ENCODE measurements at regions not wholly inside any gene's neighbourhood (a gene's known extent, or its start where the extent isn't known, plus 50 kb on each side); places are given as distances from the start of the nearest gene placed in this dataset.
"Not testable (repeated sequence)": the region's sequence is repeated elsewhere in the genome, so short reads cannot be mapped to it uniquely, and the experiment has no call there.

DNA sequence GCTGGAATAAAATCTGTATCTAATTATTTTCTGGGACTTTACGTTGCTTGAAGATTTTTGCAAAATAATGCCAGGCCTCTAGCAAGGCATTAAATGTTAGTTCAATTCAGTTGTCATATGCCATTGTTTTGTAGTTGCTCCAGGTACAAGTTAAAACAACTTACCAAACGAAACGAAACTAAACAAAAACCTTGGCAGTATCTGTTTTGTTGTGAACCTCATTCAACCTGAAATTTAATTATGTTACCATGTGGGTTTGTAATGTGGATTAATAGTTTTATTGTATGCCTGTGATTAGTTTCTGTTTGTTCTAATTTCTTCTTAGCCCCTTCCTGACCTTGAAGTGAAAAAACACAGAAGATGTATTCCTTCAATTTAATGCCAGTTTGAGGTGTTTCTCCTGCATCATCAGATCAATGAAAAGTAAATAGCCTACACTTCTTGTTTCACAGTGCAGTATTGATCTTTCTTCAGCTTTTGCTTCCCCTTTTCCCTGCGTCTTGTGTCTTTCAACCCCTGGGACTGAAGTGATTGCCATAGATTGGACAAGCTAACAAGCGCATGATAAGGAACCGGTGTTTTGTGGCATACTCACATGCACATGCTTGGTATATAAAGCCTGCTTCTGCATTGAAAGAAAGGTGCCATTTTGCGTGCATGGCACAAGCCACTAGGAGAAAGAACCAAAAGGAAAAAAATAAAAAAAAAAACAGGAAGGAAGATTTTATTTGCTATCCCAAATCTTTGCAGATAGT lies 699.0 kb upstream of the ARRDC3 start:
- TF ChIP-seq POLR2A (IDR thresholded peaks at IDR 0.05; ENCODE audit: low read length) (no peak), GATA1 (IDR thresholded peaks at IDR 0.05; ENCODE audit: low read depth, low read length) (no peak)
- DNase-seq, result no peak

DNA sequence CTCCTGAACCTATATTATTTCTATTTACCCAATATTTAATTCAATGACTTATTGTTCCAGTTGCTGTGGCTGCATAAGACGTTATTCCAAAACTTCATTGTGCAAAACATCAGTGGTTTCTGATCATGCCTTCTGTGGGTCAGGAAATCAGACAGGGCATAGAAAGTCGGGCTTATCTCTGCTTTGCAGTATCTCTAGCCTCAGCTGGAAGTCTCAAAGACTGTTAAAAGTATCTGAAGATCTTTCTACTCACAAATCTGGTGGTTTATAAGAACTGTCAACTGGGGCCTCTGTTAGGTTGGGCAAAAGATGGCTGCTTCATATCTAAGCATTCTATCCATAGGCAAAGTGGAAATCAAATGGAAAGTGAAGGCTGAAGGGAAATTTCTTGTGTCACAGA lies 687.7 kb upstream of the ARRDC3 start:
- TF ChIP-seq POLR2A (IDR thresholded peaks at IDR 0.05; ENCODE audit: low read length) (no peak), GATA1 (IDR thresholded peaks at IDR 0.05; ENCODE audit: low read depth, low read length) (no peak)

DNA sequence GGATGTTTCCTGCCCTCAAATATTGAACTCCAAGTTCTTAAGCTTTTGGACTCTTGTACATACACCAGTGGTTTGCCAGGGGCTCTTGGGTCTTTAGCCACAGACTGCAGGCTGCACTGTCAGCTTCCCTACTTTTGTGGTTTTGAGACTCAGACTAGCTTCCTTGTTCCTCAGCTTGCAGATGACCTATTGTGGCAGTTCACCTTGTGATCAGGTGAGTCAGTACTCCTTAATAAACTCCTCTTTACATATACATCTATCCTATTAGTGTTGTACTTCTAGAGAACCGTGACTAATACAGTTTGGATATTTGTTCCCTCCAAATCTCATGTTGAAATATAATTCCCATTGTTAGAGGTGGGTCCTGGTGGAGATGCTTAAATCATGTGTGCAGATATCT lies 681.9 kb upstream of the ARRDC3 start:
- no peak for TF ChIP-seq GATA1 (IDR thresholded peaks at IDR 0.05; ENCODE audit: low read depth, low read length)
- TF ChIP-seq POLR2A (IDR thresholded peaks at IDR 0.05; ENCODE audit: low read length), result no peak
- DNase-seq, result no peak

More for the DNA sequence above, 687.7 kb upstream of the ARRDC3 start:
- no peak for DNase-seq

DNA sequence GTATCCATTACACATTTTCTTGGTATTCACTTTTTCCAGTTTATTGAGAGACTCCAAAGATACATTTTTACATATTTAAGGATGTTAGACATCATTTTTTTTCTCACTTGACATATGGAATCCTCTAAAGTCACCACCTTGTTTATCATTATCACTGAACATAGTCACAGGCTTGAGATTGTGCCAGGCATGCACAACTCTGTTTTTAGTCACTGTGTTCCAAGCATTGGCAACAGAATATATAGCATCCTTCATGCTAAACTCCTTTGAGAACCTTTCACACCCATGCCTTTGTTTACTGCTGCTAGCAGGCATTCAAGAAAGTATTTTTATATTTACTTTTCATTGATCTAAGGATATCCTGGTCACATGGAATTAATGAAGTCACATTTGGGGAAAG lies 668.6 kb upstream of the ARRDC3 start:
- TF ChIP-seq POLR2A (IDR thresholded peaks at IDR 0.05; ENCODE audit: low read length) (no peak), GATA1 (IDR thresholded peaks at IDR 0.05; ENCODE audit: low read depth, low read length) (no peak)
- no peak for DNase-seq

DNA sequence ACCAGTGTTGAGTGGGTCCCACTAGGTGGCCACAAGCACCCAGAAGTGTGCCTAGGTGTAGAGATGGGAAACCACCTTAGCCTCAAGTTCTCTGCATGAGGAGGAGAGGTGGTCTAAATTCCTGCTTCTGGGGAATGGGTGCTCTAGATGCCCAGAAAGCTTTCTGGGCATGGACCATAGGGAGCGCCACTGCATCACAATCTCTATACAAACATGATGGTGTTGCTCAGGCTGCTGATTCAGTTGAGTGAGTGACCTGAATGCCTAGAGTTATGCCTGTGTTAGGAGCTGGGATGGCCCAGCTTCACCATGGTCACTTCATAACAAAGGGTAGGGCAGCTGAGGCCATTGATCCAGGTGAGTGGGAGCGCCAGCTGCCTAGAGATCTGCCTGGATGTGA lies 667.9 kb upstream of the ARRDC3 start:
- no peak for DNase-seq
- TF ChIP-seq GATA1 (IDR thresholded peaks at IDR 0.05; ENCODE audit: low read depth, low read length), result no peak

DNA sequence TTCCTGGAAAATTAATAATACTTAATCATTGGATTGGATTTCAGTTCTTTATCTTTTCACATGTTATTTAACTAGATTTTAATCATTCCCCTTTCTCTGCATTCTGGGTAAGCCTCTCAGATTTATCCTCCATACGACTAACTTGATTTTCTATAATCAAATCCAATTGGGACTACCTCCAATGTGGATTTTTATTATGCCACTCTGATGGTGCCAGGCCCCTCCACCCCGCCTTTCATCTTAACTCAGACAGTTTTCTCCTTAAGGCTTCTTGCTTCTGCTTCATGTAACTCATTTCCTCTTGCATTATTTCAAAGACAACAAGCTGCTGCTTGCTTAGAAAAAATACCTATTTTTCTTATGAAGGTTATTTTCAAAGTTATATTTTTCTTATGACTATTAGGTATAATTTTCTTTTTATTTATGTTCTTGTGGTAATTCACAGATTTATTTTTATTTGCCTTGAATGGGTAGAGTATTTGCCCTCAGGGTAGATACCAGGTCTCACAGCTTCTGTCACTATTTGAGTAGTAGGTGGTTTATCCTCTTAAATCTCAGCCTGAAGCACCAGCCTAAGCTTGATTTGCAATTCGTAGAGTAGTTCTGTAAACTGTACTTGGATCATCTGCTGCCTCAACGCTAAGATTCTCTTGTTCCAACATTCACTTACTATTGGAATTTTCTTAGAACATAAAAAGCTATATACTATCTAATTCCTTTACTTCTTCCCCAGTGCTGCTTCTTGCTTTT lies 659.0 kb upstream of the ARRDC3 start:
- DNase-seq, result no peak
- TF ChIP-seq GATA1 (IDR thresholded peaks at IDR 0.05; ENCODE audit: low read depth, low read length), result no peak
- no peak for TF ChIP-seq POLR2A (IDR thresholded peaks at IDR 0.05; ENCODE audit: low read length)

DNA sequence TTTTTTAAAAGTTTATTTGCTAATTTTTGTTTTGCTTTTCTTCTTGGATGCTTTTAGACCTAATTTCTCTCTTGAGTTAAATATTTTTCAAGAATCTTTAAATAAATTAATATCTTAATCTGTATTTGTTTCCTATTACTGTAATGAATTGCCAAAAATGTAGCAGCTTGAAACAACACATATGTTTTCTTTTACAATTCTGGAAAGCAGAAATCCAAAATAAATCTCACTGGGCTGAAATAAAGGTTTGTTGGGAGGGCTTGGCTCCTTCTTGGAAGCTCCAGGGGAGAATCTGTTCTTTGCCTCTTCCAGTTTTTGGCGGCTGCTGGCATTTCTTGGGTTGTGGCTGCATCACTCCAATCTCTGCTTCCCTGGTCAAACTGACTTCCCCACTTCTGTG lies 658.1 kb upstream of the ARRDC3 start:
- DNase-seq, result no peak
- TF ChIP-seq POLR2A (IDR thresholded peaks at IDR 0.05; ENCODE audit: low read length), result no peak
- TF ChIP-seq GATA1 (IDR thresholded peaks at IDR 0.05; ENCODE audit: low read depth, low read length), result no peak

DNA sequence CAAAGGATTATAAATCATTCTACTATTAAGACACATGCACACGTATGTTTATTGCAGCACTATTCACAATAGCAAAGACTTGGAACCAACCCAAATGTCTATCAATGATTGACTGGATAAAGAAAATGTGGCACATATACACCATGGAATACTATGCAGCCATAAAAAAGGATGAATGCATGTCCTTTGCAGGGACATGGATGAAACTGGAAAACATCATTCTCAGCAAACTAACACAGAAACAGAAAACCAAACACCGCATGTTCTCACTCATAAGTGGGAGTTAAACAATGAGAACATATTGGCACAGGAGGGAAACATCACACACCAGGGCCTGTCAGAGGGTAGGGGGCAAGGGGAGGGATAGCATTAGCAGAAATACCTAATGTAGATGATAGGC lies 646.7 kb upstream of the ARRDC3 start:
- not testable (repeated sequence) for DNase-seq

DNA sequence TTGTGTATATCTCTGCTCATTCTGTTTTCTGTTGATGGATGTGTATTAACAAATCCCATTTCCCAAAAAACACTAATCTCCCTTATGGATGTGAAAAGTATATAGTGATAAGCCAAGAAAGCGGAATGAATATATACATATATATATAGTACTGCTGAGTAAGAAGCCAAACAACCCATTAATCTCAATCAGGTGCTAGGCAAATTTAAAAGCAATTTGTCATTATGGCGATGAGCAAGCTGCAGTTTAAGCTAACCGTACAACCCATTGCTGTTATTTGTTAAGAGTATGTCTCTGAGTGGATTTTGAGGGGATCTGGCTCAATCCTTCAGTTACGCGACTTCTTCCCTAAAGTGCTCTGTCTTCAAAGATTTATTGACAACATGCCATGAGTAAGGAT lies 640.4 kb upstream of the ARRDC3 start:
- TF ChIP-seq POLR2A (IDR thresholded peaks at IDR 0.05; ENCODE audit: low read length), result no peak
- no peak for TF ChIP-seq GATA1 (IDR thresholded peaks at IDR 0.05; ENCODE audit: low read depth, low read length)
- no peak for DNase-seq

DNA sequence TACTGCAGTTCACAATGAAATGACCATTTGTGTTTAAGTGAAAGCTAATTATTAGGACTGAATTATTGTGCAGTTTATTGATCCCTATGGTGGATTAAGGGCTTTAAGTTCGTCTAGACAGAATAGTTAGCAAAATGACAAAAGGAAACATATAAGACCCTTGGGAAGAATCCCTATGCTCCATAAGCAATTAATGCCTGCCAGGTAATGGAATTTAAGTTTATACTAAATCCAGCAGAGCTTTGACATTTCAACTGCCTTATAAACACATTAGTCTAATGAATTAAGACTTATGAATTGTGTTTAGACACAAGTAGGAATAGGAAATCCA lies 640.0 kb upstream of the ARRDC3 start:
- TF ChIP-seq GATA1 (IDR thresholded peaks at IDR 0.05; ENCODE audit: low read depth, low read length), result no peak
- no peak for TF ChIP-seq POLR2A (IDR thresholded peaks at IDR 0.05; ENCODE audit: low read length)
- DNase-seq, result no peak

DNA sequence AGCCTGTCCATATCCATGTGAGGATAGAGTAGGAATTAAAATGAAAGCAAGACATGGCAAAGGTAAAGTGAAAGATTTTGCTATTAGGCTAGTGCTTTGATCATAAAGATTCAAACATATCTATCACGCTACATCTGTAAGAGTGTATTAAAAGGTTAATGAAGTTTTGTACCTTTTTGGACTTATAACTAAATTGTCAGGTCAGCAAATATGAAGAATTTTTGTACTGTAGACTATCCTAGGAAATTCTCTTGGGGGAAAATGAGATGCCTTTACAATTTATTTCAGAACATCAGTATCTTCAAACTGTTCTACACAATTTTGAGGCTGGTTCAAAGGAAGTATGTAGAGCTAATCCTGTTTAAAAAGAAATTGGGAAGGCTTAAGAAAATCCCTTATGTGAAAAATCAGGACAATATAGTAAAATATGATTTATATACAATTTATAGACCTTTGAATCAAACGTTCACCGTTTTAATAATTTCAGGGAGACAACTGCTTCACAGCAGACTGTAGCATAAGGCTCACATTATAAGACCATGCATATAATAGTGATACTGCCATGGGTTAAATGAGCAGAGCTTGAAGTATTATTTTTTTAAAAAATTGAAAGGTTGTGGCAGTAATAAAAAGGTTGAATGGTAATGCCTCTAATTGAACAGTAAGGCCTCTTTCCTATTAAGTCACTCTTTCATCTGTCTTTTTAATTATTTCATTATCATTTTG lies 639.5 kb upstream of the ARRDC3 start:
- DNase-seq, result no peak
- TF ChIP-seq POLR2A (IDR thresholded peaks at IDR 0.05; ENCODE audit: low read length) (no peak), GATA1 (IDR thresholded peaks at IDR 0.05; ENCODE audit: low read depth, low read length) (no peak)

DNA sequence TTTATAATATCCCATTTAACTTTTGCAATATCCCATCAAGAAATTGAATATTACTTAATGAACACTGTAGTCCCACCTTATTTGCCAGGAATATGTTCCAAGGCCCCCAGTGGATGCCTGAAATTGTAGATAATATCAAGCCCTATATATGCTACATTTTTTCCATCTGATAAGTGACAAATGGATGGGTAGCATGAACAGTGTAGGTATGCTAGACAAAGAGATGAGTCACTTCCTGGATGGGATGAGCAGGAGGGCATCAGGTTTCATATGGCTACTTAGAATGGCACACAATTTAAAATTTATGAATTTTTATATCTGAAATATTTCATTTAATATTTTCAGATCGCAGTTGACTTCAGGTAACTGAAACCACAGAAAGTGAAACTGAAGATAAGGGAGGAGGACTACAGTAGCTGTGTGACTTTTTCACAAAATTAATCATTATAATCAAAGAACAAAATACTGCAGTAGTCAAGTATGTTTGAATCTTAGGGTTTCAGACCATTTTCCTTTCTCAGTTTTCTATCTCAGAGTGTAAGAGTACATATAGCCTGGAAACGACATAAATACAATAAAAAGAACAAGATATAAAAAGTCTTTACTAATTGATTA lies 636.4 kb upstream of the ARRDC3 start:
- TF ChIP-seq POLR2A (IDR thresholded peaks at IDR 0.05; ENCODE audit: low read length) (no peak), GATA1 (IDR thresholded peaks at IDR 0.05; ENCODE audit: low read depth, low read length) (no peak)
- no peak for DNase-seq

DNA sequence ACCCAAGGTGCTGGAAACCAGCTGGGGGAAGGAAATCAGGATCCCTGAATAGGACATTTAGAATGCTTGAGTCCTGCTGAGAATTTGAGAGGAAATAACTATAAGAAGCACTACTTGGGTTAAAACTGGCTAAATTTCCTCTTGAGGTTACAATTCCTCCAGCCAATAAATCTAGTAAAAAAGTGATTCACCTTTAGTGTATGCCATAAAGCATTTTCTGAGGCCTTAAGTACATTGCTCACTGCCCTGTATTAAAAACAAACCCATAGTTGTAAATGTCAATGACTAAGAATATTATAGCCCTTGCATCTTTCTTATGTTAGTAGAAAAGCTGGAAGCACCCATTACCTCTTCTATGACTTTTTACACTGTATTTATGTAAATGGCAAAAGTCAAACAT lies 634.7 kb upstream of the ARRDC3 start:
- TF ChIP-seq POLR2A (IDR thresholded peaks at IDR 0.05; ENCODE audit: low read length) (no peak), GATA1 (IDR thresholded peaks at IDR 0.05; ENCODE audit: low read depth, low read length) (no peak)
- DNase-seq, result no peak

DNA sequence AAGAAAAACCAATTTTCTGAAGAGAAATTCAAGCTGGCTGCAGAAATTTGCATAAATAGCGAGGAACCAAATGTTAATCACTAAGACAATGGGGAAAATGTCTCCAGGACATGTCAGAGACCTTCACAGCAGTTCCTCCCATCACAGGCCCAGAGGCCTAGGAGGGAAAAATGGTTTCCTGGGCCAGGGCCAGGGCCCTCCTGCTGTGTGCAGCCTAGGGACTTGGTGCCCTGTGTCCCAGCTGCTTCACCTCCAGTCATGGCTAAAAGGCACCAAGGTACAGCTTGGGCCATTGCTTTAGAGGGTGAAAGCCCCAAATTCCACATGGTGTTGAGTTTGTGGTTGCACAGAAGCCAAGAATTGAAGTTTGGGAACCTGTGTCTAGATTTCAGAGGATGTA lies 628.7 kb upstream of the ARRDC3 start:
- DNase-seq, result not testable (repeated sequence)
